ENCODE measurements at regions not wholly inside any gene's neighbourhood (a gene's known extent, or its start where the extent isn't known, plus 50 kb on each side); places are given as distances from the start of the nearest gene placed in this dataset.

DNA sequence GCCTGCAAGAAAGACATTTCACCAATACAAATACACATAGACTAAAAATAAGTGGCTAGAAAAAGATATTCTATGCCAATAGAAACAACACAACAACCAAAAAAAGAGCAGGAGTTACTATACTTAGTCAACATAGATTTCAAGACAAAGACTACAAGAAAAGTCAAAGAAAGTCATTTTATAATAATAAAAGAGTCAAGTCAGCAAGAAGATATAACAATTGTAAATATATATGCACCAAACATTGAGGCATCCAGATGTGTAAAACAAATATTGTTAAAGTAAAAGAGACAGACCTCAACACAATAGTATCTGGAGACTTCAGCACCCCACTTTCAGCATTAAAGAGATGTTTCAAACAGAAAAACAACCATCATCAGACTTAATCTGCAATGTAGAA is 104.6 kb downstream of the AMY1C start:
- Mint-ChIP-seq H3K9me3 (peaks cover 43% of the 10 kb centered on the region), H3K4me3 (no peak overlapping the region), H3K4me1 (ENCODE audit: low read depth) (no peaks in the 10 kb centered on the region), H3K36me3 (ENCODE audit: low read depth) (no peaks in the 10 kb centered on the region), H3K27me3 (ENCODE audit: low read depth) (no peaks in the 10 kb centered on the region), H3K27ac (no peak overlapping the region)
- DNase-seq (ENCODE audit: low spot score), result no peak

DNA sequence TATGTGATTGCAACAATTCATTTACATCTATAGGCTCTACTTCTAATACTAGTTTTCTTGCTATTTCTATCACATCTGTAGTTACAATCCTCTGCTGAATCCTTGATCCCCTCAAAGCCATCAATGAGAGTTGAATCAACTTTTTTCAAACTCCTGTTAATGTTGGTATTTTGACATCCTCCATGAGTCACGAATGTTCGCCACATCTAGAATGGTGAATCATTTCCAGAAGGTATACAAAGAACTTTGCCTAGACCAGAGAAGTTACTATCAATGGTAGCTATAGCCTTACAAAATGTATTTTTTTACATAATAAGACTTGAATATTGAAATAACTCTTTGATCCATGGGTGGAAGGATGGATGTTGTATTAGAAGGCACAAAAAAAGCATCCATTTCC is 110.0 kb downstream of the AMY1C start:
- DNase-seq (ENCODE audit: low spot score), result no peak
- Mint-ChIP-seq H3K27ac (no peak overlapping the region), H3K9me3 (peaks cover 20% of the 10 kb centered on the region), H3K4me1 (ENCODE audit: low read depth) (no peaks in the 10 kb centered on the region), H3K4me3 (no peak overlapping the region), H3K27me3 (ENCODE audit: low read depth) (no peaks in the 10 kb centered on the region), H3K36me3 (ENCODE audit: low read depth) (no peaks in the 10 kb centered on the region)

DNA sequence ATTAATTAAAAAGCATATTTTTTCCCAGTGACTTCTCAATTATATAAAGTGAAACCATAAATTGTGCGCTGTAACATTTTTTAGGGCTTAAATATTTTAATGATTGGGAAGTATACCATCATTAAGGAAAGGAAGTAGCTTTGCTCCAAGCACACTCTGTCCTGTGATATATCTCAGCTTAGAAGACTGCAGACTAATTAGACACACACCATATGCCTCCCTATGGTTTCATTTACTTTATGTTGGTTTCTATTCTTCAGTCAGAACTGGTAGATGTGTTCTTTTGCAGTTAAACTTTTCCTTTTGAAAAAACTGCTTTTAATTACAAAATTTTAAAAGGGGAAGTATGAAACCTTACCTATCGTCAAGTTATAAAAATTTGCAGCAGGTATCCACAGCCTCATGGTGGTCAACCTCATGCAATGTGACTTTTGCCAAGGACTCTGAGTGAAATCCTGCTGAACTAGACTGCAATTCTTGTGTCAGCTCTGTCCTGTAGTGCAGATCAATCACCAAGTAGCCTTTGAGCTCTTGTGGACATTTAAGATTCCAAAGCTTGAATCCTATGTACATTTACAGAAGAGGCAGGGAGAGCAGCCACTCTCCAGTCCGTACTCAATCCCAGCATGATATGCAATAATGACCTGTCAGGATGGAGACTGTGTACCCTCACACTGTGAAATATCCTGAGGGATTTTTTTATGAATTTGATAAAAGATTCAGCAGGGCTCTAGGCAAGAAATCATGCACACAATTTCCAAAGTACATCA is 149.1 kb downstream of the AMY1C start:
- no peaks in the 10 kb centered on the region for H3K27me3 Mint-ChIP-seq (ENCODE audit: low read depth)
- H3K36me3 Mint-ChIP-seq (ENCODE audit: low read depth), result no peaks in the 10 kb centered on the region
- peaks cover 23% of the 10 kb centered on the region for H3K9me3 Mint-ChIP-seq
- no peak for DNase-seq (ENCODE audit: low spot score)
- no peak overlapping the region for H3K27ac Mint-ChIP-seq
- H3K4me1 Mint-ChIP-seq (ENCODE audit: low read depth), result no peaks in the 10 kb centered on the region
- H3K4me3 Mint-ChIP-seq, result no peak overlapping the region

DNA sequence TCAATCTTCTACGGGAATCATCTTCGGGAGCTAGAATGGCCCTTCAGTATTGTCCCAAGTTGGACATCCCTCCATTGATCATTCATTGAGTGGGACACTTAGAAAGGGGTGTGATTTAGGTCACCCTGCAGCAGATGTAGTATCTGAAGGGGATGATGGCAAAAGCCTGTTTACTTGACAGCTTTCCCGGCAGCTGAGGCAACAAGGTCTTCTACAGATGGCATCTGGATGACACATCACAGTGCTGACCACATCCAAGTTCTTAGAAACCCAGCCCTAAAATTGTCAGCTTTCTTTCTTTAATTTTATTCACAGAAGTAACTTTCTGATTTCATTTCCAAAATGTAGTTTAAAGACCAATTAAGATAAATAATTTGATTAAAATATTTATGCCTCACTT is 150.3 kb downstream of the AMY1C start:
- Mint-ChIP-seq H3K4me1 (ENCODE audit: low read depth) (no peaks in the 10 kb centered on the region), H3K36me3 (ENCODE audit: low read depth) (no peaks in the 10 kb centered on the region), H3K9me3 (peaks cover 33% of the 10 kb centered on the region), H3K27me3 (ENCODE audit: low read depth) (no peaks in the 10 kb centered on the region), H3K27ac (no peak overlapping the region), H3K4me3 (no peak overlapping the region)
- no peak for DNase-seq (ENCODE audit: low spot score)

DNA sequence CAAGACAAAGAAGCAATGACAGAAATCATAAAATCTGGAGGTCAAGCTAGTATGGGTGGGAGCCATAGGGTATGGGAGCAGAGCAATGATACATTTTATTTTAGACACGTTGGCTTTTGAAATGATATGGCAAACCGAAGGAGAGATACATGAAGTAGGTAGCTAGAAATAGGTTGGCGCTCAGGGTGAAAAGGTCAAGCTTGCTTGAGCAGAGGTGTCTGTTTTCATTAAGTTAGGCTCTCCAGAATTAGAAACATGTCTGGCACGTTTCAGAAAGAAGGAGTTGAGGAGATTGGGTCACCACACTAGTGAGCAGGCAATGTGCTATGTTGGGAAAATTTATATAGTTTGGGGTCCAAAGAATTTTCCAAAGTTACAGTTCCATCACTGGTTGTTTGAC is 151.4 kb downstream of the AMY1C start:
- Mint-ChIP-seq H3K27me3 (ENCODE audit: low read depth) (no peaks in the 10 kb centered on the region), H3K4me1 (ENCODE audit: low read depth) (no peaks in the 10 kb centered on the region), H3K27ac (no peak overlapping the region), H3K9me3 (peaks cover 38% of the 10 kb centered on the region), H3K4me3 (no peak overlapping the region), H3K36me3 (ENCODE audit: low read depth) (no peaks in the 10 kb centered on the region)
- no peak for DNase-seq (ENCODE audit: low spot score)

DNA sequence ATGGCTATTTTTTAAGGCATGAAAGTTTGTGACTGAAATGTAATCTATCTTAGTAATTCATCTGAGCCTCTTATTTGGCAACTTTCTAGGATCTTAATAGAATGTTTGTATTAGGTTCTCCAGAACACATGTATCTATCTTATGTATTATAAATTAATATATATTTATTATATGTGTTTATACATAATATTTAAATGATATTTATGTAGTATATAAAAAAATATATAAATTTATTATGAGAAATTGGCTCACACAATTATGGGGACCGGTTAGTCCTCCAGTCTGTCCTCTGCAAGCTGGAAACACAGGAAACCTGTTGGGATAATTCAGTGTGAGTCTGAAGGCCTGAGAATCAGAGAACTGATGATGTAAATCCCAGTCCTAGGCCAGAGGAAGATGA is 155.7 kb downstream of the AMY1C start:
- no peaks in the 10 kb centered on the region for H3K4me1 Mint-ChIP-seq (ENCODE audit: low read depth)
- DNase-seq (ENCODE audit: low spot score), result no peak
- peaks cover 45% of the 10 kb centered on the region for H3K9me3 Mint-ChIP-seq
- H3K4me3 Mint-ChIP-seq, result no peak overlapping the region
- no peaks in the 10 kb centered on the region for H3K27me3 Mint-ChIP-seq (ENCODE audit: low read depth)
- H3K36me3 Mint-ChIP-seq (ENCODE audit: low read depth), result no peaks in the 10 kb centered on the region
- no peak overlapping the region for H3K27ac Mint-ChIP-seq

DNA sequence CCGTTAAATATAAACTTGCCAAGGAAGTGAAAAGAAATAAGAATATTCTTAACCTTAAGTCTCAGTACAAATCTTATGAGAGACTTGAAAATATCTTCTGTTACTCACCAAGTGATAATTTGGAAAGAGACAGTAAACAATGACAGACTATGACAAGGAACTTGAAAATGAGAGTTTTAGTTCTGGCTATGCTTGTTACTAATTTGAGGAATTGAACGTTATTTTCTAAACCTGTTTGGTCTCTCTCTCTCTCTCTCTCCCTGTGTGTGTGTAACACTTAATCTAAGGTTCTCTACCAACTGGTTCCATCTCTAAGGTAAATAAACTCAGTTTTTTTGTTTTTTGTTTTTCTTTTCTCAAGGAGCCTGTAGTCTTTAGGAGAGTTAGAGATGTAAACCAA is 161.8 kb downstream of the AMY1C start:
- Mint-ChIP-seq H3K9me3 (peaks cover 20% of the 10 kb centered on the region), H3K4me1 (ENCODE audit: low read depth) (no peaks in the 10 kb centered on the region), H3K27ac (no peak overlapping the region), H3K4me3 (no peak overlapping the region), H3K27me3 (ENCODE audit: low read depth) (no peaks in the 10 kb centered on the region), H3K36me3 (ENCODE audit: low read depth) (no peaks in the 10 kb centered on the region)
- no peak for DNase-seq (ENCODE audit: low spot score)

DNA sequence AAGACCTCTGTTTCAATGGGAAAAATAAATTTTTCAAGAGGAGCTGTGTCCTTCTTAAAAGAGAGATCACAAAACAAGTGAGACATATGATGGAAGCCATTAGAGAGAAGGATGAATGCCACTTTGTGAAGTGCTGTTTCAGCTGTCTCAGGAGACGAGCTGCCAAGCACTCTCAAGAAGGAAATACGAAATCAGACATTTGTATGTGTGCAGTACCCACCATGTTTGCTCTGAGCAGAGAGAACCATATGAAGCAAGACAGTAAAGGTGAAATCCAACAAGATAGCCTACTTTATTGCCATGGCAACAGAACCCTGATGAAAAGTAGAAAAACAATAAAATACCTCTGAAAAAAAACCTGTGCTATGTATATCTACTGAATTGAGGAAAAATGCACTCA is 168.1 kb downstream of the AMY1C start:
- no peak for DNase-seq (ENCODE audit: low spot score)
- no peaks in the 10 kb centered on the region for H3K36me3 Mint-ChIP-seq (ENCODE audit: low read depth)
- H3K9me3 Mint-ChIP-seq, result peaks cover 18% of the 10 kb centered on the region
- H3K27ac Mint-ChIP-seq, result no peak overlapping the region
- H3K4me1 Mint-ChIP-seq (ENCODE audit: low read depth), result no peaks in the 10 kb centered on the region
- H3K27me3 Mint-ChIP-seq (ENCODE audit: low read depth), result no peaks in the 10 kb centered on the region
- H3K4me3 Mint-ChIP-seq, result no peak overlapping the region

DNA sequence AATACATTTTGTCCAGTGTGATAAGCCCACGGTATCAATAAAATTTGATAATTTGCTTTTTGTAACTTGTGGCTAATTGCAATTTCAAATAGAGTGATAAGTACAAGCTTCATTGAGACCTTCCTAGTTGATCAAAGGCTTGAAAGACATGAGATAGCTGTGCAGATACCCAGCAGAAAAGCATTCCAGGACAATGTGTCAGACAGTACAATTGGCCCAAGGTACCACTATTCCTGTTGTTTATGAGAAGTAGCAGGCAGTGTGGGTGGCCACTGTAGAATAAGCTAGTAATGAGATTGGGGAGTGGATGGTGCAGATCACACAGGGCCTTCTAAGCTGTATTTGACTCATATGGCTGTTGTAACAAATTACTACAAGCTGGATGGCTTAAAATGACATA is 182.2 kb downstream of the AMY1C start:
- no peak for DNase-seq (ENCODE audit: low spot score)
- H3K9me3 Mint-ChIP-seq, result peaks cover 4% of the 10 kb centered on the region
- no peaks in the 10 kb centered on the region for H3K36me3 Mint-ChIP-seq (ENCODE audit: low read depth)
- H3K27me3 Mint-ChIP-seq (ENCODE audit: low read depth), result no peaks in the 10 kb centered on the region
- H3K4me3 Mint-ChIP-seq, result no peak overlapping the region
- no peak overlapping the region for H3K27ac Mint-ChIP-seq
- no peaks in the 10 kb centered on the region for H3K4me1 Mint-ChIP-seq (ENCODE audit: low read depth)

DNA sequence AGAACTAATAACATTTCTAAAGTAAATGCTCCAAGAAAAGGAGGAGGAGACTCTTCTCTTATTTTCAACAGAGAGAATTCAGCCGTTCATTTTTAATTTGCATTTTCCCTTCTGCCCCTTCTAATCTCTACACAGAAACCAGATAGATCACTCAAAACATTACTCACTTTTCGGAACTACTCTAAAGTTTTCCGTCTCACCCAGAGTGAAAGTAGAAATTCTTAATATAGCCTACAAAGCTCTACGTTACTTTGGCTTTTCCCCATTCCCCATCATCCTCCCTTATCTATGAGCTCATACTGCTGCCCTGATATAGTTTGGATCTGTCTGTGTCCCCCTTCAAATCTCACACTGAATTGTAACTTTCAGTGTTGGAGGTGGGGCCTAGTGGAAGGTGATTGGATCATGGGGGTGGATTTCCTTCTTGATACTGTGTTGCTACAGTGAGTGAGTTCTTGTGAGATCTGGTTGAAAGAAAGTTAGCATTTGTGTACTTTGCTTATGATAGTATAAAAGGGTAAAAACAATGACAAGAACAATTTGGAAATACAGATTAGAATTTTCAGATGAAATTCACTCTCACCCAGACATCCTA is 188.2 kb downstream of the AMY1C start:
- no peaks in the 10 kb centered on the region for H3K27me3 Mint-ChIP-seq (ENCODE audit: low read depth)
- H3K4me1 Mint-ChIP-seq (ENCODE audit: low read depth), result no peaks in the 10 kb centered on the region
- H3K27ac Mint-ChIP-seq, result no peak overlapping the region
- no peak overlapping the region for H3K4me3 Mint-ChIP-seq
- H3K9me3 Mint-ChIP-seq, result peaks cover 4% of the 10 kb centered on the region
- DNase-seq (ENCODE audit: low spot score), result no peak
- no peaks in the 10 kb centered on the region for H3K36me3 Mint-ChIP-seq (ENCODE audit: low read depth)

DNA sequence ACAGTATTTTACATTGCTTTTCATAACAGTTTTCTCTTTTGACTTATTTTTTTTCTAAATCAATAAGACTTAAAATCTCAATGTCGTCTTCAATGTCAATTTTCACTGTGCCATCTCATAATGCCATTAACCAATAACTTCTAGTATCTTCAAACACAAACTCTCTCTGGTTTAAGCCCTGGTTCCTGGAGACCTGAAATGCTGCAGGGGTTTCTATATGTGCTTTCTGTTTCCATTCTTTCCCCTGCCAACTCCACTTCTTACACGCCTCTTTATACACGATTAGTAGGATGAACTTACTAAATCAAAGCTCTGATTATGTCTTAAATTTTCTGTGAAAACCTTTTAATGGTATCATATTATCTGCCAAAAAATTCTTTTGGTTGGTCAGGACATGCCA is 191.4 kb downstream of the AMY1C start:
- H3K4me1 Mint-ChIP-seq (ENCODE audit: low read depth), result no peaks in the 10 kb centered on the region
- H3K27me3 Mint-ChIP-seq (ENCODE audit: low read depth), result no peaks in the 10 kb centered on the region
- H3K9me3 Mint-ChIP-seq, result no peaks in the 10 kb centered on the region
- H3K36me3 Mint-ChIP-seq (ENCODE audit: low read depth), result no peaks in the 10 kb centered on the region
- H3K27ac Mint-ChIP-seq, result no peak overlapping the region
- DNase-seq (ENCODE audit: low spot score), result no peak
- H3K4me3 Mint-ChIP-seq, result no peak overlapping the region

DNA sequence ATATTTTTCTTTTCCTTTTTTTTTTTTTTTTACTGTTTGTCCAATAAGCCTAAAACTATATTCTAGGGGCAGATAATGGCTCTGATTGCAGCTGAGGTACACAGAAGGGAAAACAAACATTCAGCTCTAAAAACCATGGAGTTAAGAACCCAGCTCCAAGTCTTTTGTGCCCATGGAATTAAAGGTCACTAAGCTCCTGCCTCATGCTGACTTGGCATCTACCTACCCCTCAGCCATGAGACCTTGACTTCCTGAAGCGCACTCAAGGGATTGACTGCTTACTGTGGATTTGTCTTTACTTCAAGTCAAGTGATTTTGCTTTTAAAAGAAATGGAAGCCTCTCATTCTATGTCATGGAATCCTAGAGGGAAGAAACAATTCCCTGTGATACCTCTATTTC is 192.3 kb downstream of the AMY1C start:
- H3K9me3 Mint-ChIP-seq, result no peaks in the 10 kb centered on the region
- DNase-seq (ENCODE audit: low spot score), result no peak
- H3K4me1 Mint-ChIP-seq (ENCODE audit: low read depth), result no peaks in the 10 kb centered on the region
- H3K36me3 Mint-ChIP-seq (ENCODE audit: low read depth), result no peaks in the 10 kb centered on the region
- no peak overlapping the region for H3K4me3 Mint-ChIP-seq
- H3K27ac Mint-ChIP-seq, result no peak overlapping the region
- H3K27me3 Mint-ChIP-seq (ENCODE audit: low read depth), result no peaks in the 10 kb centered on the region

DNA sequence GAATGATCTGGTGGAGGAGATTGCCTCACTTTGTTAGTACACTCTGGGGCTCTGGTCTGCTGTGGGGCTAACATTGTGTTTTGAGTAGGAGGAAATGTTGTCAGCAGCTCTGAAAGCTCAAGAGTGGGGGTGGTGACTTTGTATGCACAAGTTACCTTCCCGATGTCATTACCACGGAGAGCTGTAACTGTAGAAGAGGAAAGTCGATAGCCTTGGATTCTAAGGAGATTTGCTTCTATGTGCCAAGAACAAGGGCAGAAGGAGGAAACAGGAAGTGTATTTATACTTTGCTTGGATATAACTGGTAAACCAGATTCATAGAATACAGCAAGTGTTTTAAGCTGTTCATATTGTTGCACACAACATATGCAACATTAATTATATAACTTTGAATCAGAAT is 196.1 kb downstream of the AMY1C start:
- H3K27ac Mint-ChIP-seq, result no peak overlapping the region
- no peak for DNase-seq (ENCODE audit: low spot score)
- H3K4me1 Mint-ChIP-seq (ENCODE audit: low read depth), result no peaks in the 10 kb centered on the region
- H3K27me3 Mint-ChIP-seq (ENCODE audit: low read depth), result no peaks in the 10 kb centered on the region
- no peak overlapping the region for H3K4me3 Mint-ChIP-seq
- no peaks in the 10 kb centered on the region for H3K36me3 Mint-ChIP-seq (ENCODE audit: low read depth)
- H3K9me3 Mint-ChIP-seq, result no peaks in the 10 kb centered on the region

DNA sequence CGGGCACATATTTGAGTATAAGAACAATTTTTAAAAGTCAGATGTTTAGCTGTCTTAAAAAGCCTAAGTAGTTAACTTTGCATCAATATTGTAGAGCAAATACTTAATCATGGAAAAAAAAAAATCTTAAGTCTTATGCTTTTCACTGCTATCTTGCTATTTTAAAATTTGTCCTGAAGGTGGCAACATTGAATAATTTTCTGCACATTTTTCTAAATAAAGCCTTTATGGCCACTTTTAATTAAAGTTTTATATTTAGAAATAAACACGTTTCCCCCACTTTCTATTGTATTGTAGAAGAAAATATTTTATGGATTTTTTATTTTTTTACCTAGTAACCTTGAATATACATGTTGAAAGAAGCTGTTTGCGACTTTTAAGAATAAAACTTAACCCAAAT is 198.8 kb downstream of the AMY1C start:
- DNase-seq (ENCODE audit: low spot score), result no peak
- H3K4me3 Mint-ChIP-seq, result no peak overlapping the region

DNA sequence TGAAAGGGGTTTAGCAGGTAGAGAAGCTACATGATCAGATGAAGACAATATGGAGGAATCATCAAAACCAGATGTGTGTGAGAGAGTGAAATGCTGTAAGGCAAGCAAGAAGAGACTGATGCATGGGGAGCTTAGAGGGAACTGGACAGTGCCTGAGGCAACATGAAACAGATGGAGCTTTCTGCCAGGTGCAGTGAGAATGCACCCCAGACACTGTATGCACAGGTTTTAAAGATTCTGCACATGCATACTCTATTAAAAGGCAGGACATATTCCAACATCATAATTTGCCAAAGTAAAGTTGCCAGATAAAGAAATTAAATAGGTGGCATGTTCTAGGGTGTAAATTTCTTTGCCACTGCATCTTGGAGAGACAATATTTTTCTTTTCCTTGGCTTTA is 200.1 kb downstream of the AMY1C start:
- no peaks in the 10 kb centered on the region for H3K36me3 Mint-ChIP-seq (ENCODE audit: low read depth)
- no peak for DNase-seq (ENCODE audit: low spot score)
- H3K4me3 Mint-ChIP-seq, result no peak overlapping the region
- H3K27me3 Mint-ChIP-seq (ENCODE audit: low read depth), result no peaks in the 10 kb centered on the region
- no peaks in the 10 kb centered on the region for H3K4me1 Mint-ChIP-seq (ENCODE audit: low read depth)
- no peak overlapping the region for H3K27ac Mint-ChIP-seq
- H3K9me3 Mint-ChIP-seq, result peaks cover 4% of the 10 kb centered on the region

More for the DNA sequence above, 198.8 kb downstream of the AMY1C start:
- Mint-ChIP-seq H3K27me3 (ENCODE audit: low read depth) (no peaks in the 10 kb centered on the region), H3K9me3 (peaks cover 4% of the 10 kb centered on the region), H3K36me3 (ENCODE audit: low read depth) (no peaks in the 10 kb centered on the region), H3K27ac (no peak overlapping the region), H3K4me1 (ENCODE audit: low read depth) (no peaks in the 10 kb centered on the region)

Measured in T-helper 2 cell treated with Interferon-gamma antibody and Interleukin-4, amounts not matched to agents 5 μg/mL and 100 μg/mL, for 36 hours (primary cell).